CD4-positive, alpha-beta T cell (primary cell): ENCODE measurements at regions not wholly inside any gene's neighbourhood (a gene's known extent, or its start where the extent isn't known, plus 50 kb on each side); places are given as distances from the start of the nearest gene placed in this dataset.

Experiments used
- ATAC-seq: fragments of 200-7000 bp; cut with Tn5 transposase; one replicate; pipeline ENCODE4 v1.10.0; 2022; ENCODE audit warnings: mild to moderate bottlenecking; ENCODE audit not compliant: poor library complexity
- CTCF ChIA-PET: fragments of 350-600 bp; sonication (Branson Sonifier 250); formaldehyde crosslinking; loops from one replicate; lab custom pipeline; 2021; ENCODE audit warnings: antibody characterized with exemption, inconsistent platforms; lab: Charles Lee
- POLR2A ChIA-PET: fragments of 350-600 bp; sonication (Branson Sonifier 250); formaldehyde crosslinking; loops from one replicate; lab custom pipeline; 2021; ENCODE audit warnings: antibody characterized with exemption, inconsistent platforms; lab: Charles Lee
- DNase-seq, 14 experiments: peaks; one replicate each; pipeline ENCODE4 v3.0.0-alpha.2; 2013 to 2020; ENCODE audit warnings: mixed read lengths in 2 of 14
- H3K27ac ChIP-seq, 2 donors: one replicate each; pipeline versions ENCODE4 v1.5.1 to v1.7.0; 2013; ENCODE audit warnings: low read length in 2 of 2, low read depth in 1 of 2, mild to moderate bottlenecking in 1 of 2
- H3K27me3 ChIP-seq, 2 experiments: 1 replicate in 1 of 2; 2 replicates in 1 of 2; pipeline versions ENCODE4 v1.6.1 to v1.7.0; 2013; ENCODE audit warnings: low read length in 2 of 2, control low read depth in 1 of 2, mild to moderate bottlenecking in 1 of 2, moderate library complexity in 1 of 2; ENCODE audit not compliant: insufficient read depth in 2 of 2, control insufficient read depth in 1 of 2
- H3K36me3 ChIP-seq: one replicate; pipeline ENCODE4 v1.6.1; 2013; ENCODE audit warnings: low read length, control low read depth; ENCODE audit not compliant: insufficient read depth
- H3K4me1 ChIP-seq: one replicate; pipeline ENCODE4 v1.6.1; 2013; ENCODE audit warnings: low read length, control low read depth; ENCODE audit not compliant: insufficient read depth
- H3K4me3 ChIP-seq: one replicate; pipeline ENCODE4 v1.5.1; 2013; ENCODE audit warnings: mild to moderate bottlenecking, low read length, moderate library complexity
- H3K9me3 ChIP-seq, 2 experiments: 1 replicate in 1 of 2; 2 replicates in 1 of 2; pipeline versions ENCODE4 v1.6.1 to v1.7.0; 2013; ENCODE audit warnings: low read length in 2 of 2, mild to moderate bottlenecking in 2 of 2, control low read depth in 1 of 2, moderate library complexity in 1 of 2; ENCODE audit not compliant: control insufficient read depth in 1 of 2, insufficient read depth in 1 of 2
- H3K27ac Mint-ChIP-seq: one replicate; pipeline ENCODE4 v1.8.0; 2020; ENCODE audit warnings: mixed read lengths
- H3K27me3 Mint-ChIP-seq: one replicate; pipeline ENCODE4 v1.8.0; 2021; ENCODE audit warnings: mixed read lengths
- H3K36me3 Mint-ChIP-seq: one replicate; pipeline ENCODE4 v1.8.0; 2021; ENCODE audit warnings: low read depth, mixed read lengths
- H3K4me1 Mint-ChIP-seq: one replicate; pipeline ENCODE4 v1.8.0; 2021; ENCODE audit warnings: low read depth, mixed read lengths
- H3K4me3 Mint-ChIP-seq: one replicate; pipeline ENCODE4 v1.8.0; 2020; ENCODE audit warnings: mild to moderate bottlenecking, mixed read lengths
- H3K9me3 Mint-ChIP-seq: one replicate; pipeline ENCODE4 v1.8.0; 2020; ENCODE audit warnings: mixed read lengths
- intact Hi-C, 2 experiments: fragments of 100-400 bp; cut with DNase I in 1 of 2; cut with micrococcal nuclease in 1 of 2; formaldehyde crosslinking; loops; one replicate each; pipeline versions ENCODE4 v1.15.1 to v1.9.0; 2023 to 2025; cut with DNase I, micrococcal nuclease
- TF ChIP-seq, protein P1 (sequence below): fragments of 200-600 bp; IDR thresholded peaks from one replicate; pipeline ENCODE4 v1.8.0; 2022; ENCODE audit warnings: antibody characterized with exemption, mild to moderate bottlenecking

DNA sequence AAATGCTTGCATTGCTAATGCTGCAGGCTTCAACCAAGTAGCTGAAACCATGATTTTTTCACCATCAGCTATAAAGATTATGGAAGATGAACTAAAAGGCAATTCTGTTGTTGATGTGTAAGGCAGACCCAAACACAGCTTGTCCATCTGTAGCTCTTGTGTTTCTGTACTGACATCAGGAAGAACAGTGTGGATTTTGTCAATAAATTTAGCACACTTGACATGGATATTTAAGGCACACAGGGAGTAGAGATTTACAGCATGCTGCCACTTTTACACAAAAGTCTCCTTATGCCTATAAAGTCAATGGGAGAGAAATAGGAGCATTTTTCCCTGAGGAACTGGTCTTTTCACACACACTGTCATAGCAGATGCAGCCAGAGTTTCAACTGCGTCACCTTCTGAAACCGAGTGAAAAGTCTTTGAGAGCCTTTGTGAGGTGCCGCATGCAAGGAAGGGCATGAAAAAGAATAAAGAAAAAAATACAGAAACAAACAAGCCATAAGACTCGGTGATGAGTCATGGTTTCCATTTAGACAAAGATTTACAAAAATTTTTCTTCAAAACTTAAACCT lies 261.4 kb upstream of the TFAP2D start:
- no peak overlapping the region for H3K4me3 ChIP-seq
- ChIA-PET CTCF (no interaction called here), POLR2A (no interaction called here)
- no peaks in the 10 kb centered on the region for H3K27me3 Mint-ChIP-seq
- H3K36me3 Mint-ChIP-seq, result no peaks in the 10 kb centered on the region
- H3K27ac Mint-ChIP-seq, result no peak overlapping the region
- intact Hi-C loops, result no loop called here
- no peaks in the 10 kb centered on the region for H3K9me3 ChIP-seq
- H3K27me3 ChIP-seq, result no peaks in the 10 kb centered on the region
- TF ChIP-seq, protein P1, sequence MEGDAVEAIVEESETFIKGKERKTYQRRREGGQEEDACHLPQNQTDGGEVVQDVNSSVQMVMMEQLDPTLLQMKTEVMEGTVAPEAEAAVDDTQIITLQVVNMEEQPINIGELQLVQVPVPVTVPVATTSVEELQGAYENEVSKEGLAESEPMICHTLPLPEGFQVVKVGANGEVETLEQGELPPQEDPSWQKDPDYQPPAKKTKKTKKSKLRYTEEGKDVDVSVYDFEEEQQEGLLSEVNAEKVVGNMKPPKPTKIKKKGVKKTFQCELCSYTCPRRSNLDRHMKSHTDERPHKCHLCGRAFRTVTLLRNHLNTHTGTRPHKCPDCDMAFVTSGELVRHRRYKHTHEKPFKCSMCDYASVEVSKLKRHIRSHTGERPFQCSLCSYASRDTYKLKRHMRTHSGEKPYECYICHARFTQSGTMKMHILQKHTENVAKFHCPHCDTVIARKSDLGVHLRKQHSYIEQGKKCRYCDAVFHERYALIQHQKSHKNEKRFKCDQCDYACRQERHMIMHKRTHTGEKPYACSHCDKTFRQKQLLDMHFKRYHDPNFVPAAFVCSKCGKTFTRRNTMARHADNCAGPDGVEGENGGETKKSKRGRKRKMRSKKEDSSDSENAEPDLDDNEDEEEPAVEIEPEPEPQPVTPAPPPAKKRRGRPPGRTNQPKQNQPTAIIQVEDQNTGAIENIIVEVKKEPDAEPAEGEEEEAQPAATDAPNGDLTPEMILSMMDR, result no peak
- no peak overlapping the region for H3K27ac ChIP-seq
- ATAC-seq (no peak), DNase-seq (no peak)
- H3K9me3 Mint-ChIP-seq, result peaks cover 3% of the 10 kb centered on the region
- no peak overlapping the region for H3K4me3 Mint-ChIP-seq
- no peaks in the 10 kb centered on the region for H3K4me1 Mint-ChIP-seq
- H3K4me1 ChIP-seq, result no peaks in the 10 kb centered on the region
- no peaks in the 10 kb centered on the region for H3K36me3 ChIP-seq

DNA sequence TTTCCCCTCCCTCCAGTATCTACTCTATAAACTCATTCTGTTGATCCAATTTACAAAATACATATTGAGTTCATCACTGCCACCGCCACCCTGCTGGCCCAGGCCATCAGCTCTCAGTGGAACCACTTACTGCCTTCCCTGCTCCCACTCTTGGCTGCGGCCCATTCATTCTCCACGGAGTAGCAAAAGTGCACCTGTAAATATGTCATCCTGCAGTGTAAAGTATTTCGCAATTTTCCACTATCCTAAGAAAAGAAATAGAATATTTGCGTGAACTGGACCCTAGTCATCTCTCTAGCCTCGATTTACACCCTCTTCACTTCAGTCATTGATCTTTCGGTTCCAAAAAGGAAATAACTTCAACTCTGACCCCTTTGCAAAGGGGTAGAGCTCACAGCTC lies 258.3 kb upstream of the TFAP2D start:
- Mint-ChIP-seq H3K27me3 (no peaks in the 10 kb centered on the region), H3K4me3 (no peak overlapping the region), H3K4me1 (no peaks in the 10 kb centered on the region), H3K27ac (no peak overlapping the region), H3K36me3 (no peaks in the 10 kb centered on the region), H3K9me3 (peaks cover 3% of the 10 kb centered on the region)
- no peak for ATAC-seq
- Histone ChIP-seq H3K27ac (no peak overlapping the region), H3K9me3 (no peaks in the 10 kb centered on the region), H3K4me1 (no peaks in the 10 kb centered on the region), H3K36me3 (no peaks in the 10 kb centered on the region), H3K4me3 (no peak overlapping the region), H3K27me3 (no peaks in the 10 kb centered on the region)
- intact Hi-C loops, result no loop called here
- TF ChIP-seq, protein P1, result no peak
- CTCF ChIA-PET, result no interaction called here
- POLR2A ChIA-PET, result no interaction called here
- no peak for DNase-seq

DNA sequence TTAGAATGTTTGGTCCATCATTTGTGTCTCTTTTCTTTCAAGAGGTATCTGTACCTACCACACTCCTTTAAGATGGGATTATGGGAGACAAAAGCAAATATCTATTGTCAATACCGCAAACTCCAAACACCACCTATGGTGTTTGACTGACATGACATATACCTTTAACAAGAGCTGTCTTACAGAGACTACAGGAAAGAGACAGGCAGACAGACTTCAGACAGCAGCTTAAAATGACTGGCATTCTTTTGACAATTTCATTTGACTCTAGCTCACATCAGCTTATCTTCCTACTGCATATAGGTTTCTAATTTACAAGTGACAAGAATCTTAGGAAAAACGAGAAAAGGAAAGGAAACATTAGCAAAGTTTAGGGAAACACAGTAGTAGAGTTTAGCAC lies 256.0 kb upstream of the TFAP2D start:
- Histone ChIP-seq H3K36me3 (no peaks in the 10 kb centered on the region), H3K27ac (no peak overlapping the region), H3K27me3 (no peaks in the 10 kb centered on the region), H3K4me3 (no peak overlapping the region), H3K9me3 (no peaks in the 10 kb centered on the region), H3K4me1 (no peaks in the 10 kb centered on the region)
- ATAC-seq (no peak), DNase-seq (no peak)
- H3K4me3 Mint-ChIP-seq, result no peak overlapping the region
- H3K9me3 Mint-ChIP-seq, result peaks cover 3% of the 10 kb centered on the region
- intact Hi-C loops, result no loop called here
- TF ChIP-seq, protein P1, result no peak
- no peaks in the 10 kb centered on the region for H3K4me1 Mint-ChIP-seq
- H3K27ac Mint-ChIP-seq, result no peak overlapping the region
- no peaks in the 10 kb centered on the region for H3K27me3 Mint-ChIP-seq
- ChIA-PET CTCF (no interaction called here), POLR2A (no interaction called here)
- H3K36me3 Mint-ChIP-seq, result no peaks in the 10 kb centered on the region
